ENCODE measurements at regions not wholly inside any gene's neighbourhood (a gene's known extent, or its start where the extent isn't known, plus 50 kb on each side); places are given as distances from the start of the nearest gene placed in this dataset.

- no peak for TF ChIP-seq CTCF (IDR thresholded peaks at IDR 0.05; ENCODE audit: low read depth, low read length, poor library complexity, severe bottlenecking)
- no peak for TF ChIP-seq EZH2phosphoT487 (IDR thresholded peaks at IDR 0.05; ENCODE audit: borderline replicate concordance, low read length)
- H3F3A ChIP-seq (ENCODE audit: control insufficient read depth, insufficient read depth): no peaks in the 10 kb centered on the region
- no peaks in the 10 kb centered on the region for H3K9me2 ChIP-seq (replicated peaks; ENCODE audit: control insufficient read depth, low read length)
- peaks cover 7% of the 10 kb centered on the region; the same call in 1 of the 2 replicates for H3K4me1 ChIP-seq (ENCODE audit: control insufficient read depth, low read length)
- H4K20me1 ChIP-seq (ENCODE audit: control insufficient read depth, insufficient read depth, low read depth, low read length): no peaks in the 10 kb centered on the region
- H3K36me3 ChIP-seq (ENCODE audit: control insufficient read depth, low read length): no peaks in the 10 kb centered on the region
- H3K9me3 ChIP-seq (ENCODE audit: control insufficient read depth, insufficient read depth, low read length): no peaks in the 10 kb centered on the region
- no peak overlapping the region for H3K27ac ChIP-seq (ENCODE audit: low read depth, low read length)
- H3K4me2 ChIP-seq (ENCODE audit: low read length): no peak overlapping the region
- no peaks in the 10 kb centered on the region for H3K79me2 ChIP-seq (ENCODE audit: control insufficient read depth, low read length)
- H3K4me3 ChIP-seq (ENCODE audit: low read length): no peak overlapping the region
- H3K27me3 ChIP-seq (ENCODE audit: control insufficient read depth, low read length): no peaks in the 10 kb centered on the region
These were observed 97.1 kb upstream of the SPATA13 start for GRCh38 chr13:24063281-24063877.

GRCh38 chr13:24064371-24064770 is 96.1 kb upstream of the SPATA13 start:
- no peak for TF ChIP-seq EZH2phosphoT487 (IDR thresholded peaks at IDR 0.05; ENCODE audit: borderline replicate concordance, low read length)
- no peak for TF ChIP-seq CTCF (IDR thresholded peaks at IDR 0.05; ENCODE audit: low read depth, low read length, poor library complexity, severe bottlenecking)
- H3K4me3 ChIP-seq (ENCODE audit: low read length): no peak overlapping the region
- H3K4me1 ChIP-seq (ENCODE audit: control insufficient read depth, low read length): peaks cover 7% of the 10 kb centered on the region; the same call in 1 of the 2 replicates
- H4K20me1 ChIP-seq (ENCODE audit: control insufficient read depth, insufficient read depth, low read depth, low read length): no peaks in the 10 kb centered on the region
- H3K27me3 ChIP-seq (ENCODE audit: control insufficient read depth, low read length): peaks cover 3% of the 10 kb centered on the region; the same call in 1 of the 2 replicates
- H3K9me3 ChIP-seq (ENCODE audit: control insufficient read depth, insufficient read depth, low read length): no peaks in the 10 kb centered on the region
- no peaks in the 10 kb centered on the region for H3K36me3 ChIP-seq (ENCODE audit: control insufficient read depth, low read length)
- no peak overlapping the region for H3K4me2 ChIP-seq (ENCODE audit: low read length)
- no peaks in the 10 kb centered on the region for H3F3A ChIP-seq (ENCODE audit: control insufficient read depth, insufficient read depth)
- no peak overlapping the region for H3K27ac ChIP-seq (ENCODE audit: low read depth, low read length)
- no peaks in the 10 kb centered on the region for H3K79me2 ChIP-seq (ENCODE audit: control insufficient read depth, low read length)
- no peaks in the 10 kb centered on the region for H3K9me2 ChIP-seq (replicated peaks; ENCODE audit: control insufficient read depth, low read length)

GRCh38 chr13:24065176-24065575 is 95.3 kb upstream of the SPATA13 start:
- Histone ChIP-seq H3K79me2 (ENCODE audit: control insufficient read depth, low read length) (no peaks in the 10 kb centered on the region), H3K9me3 (ENCODE audit: control insufficient read depth, insufficient read depth, low read length) (no peaks in the 10 kb centered on the region), H3K4me3 (ENCODE audit: low read length) (no peak overlapping the region), H3K4me1 (ENCODE audit: control insufficient read depth, low read length) (peaks cover 7% of the 10 kb centered on the region; the same call in 1 of the 2 replicates), H3F3A (ENCODE audit: control insufficient read depth, insufficient read depth) (no peaks in the 10 kb centered on the region), H3K4me2 (ENCODE audit: low read length) (no peak overlapping the region), H3K27me3 (ENCODE audit: control insufficient read depth, low read length) (peaks cover 8% of the 10 kb centered on the region), H3K27ac (ENCODE audit: low read depth, low read length) (no peak overlapping the region), H4K20me1 (ENCODE audit: control insufficient read depth, insufficient read depth, low read depth, low read length) (no peaks in the 10 kb centered on the region), H3K36me3 (ENCODE audit: control insufficient read depth, low read length) (no peaks in the 10 kb centered on the region), H3K9me2 (replicated peaks; ENCODE audit: control insufficient read depth, low read length) (no peaks in the 10 kb centered on the region)
- TF ChIP-seq EZH2phosphoT487 (IDR thresholded peaks at IDR 0.05; ENCODE audit: borderline replicate concordance, low read length) (no peak), CTCF (IDR thresholded peaks at IDR 0.05; ENCODE audit: low read depth, low read length, poor library complexity, severe bottlenecking) (no peak)
